ENCODE measurements at regions not wholly inside any gene's neighbourhood (a gene's known extent, or its start where the extent isn't known, plus 50 kb on each side); places are given as distances from the start of the nearest gene placed in this dataset.

DNA sequence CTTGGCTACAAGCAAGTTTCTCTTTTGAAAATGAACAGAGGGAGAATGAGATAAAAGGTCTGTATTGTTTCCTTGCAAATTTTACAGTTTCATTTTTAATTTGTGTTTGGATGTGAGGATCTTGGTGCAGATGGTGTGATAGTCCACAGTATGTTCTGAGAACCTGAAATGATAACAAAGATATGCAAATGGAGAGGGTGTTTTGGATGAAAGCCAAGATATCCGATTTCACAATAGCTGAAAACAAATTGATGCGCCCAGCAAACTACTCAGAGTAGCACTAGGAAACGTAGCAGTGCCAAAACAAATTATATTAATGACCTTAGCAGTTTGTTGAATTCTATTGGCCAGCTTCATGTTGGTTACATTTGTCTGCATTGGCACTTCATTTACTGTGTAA is 683.5 kb downstream of the TMEM182 start:
- Histone ChIP-seq H3K27ac (ENCODE audit: low read depth, low read length) (no peak overlapping the region), H3K9ac (ENCODE audit: extremely low read depth, low read length, poor library complexity, severe bottlenecking) (no peak overlapping the region), H3K4me1 (ENCODE audit: control insufficient read depth, insufficient read depth, low read length) (no peaks in the 10 kb centered on the region), H3K9me3 (ENCODE audit: control insufficient read depth, low read length) (no peaks in the 10 kb centered on the region), H3K27me3 (ENCODE audit: control insufficient read depth, insufficient read depth, low read length, poor library complexity, severe bottlenecking) (no peaks in the 10 kb centered on the region), H3K36me3 (ENCODE audit: control insufficient read depth, insufficient read depth, low read length) (no peaks in the 10 kb centered on the region), H3K4me3 (ENCODE audit: low read length) (no peak overlapping the region)
- H3K27me3 Mint-ChIP-seq (ENCODE audit: insufficient read depth) = no peaks in the 10 kb centered on the region
- 74 to 76% methylated on average over 3 of the region's 3 CpGs for WGBS, 2 experiments (ENCODE audit: insufficient coverage in 1 of 2, insufficient read length in 1 of 2)
- DNase-seq = no peak
- no peak overlapping the region for H3K27ac Mint-ChIP-seq
- no peaks in the 10 kb centered on the region for H3K36me3 Mint-ChIP-seq (ENCODE audit: low read depth)
- H3K9me3 Mint-ChIP-seq = no peaks in the 10 kb centered on the region
- H3K4me3 Mint-ChIP-seq = no peak overlapping the region
- H3K4me1 Mint-ChIP-seq = peaks cover 5% of the 10 kb centered on the region
- TF ChIP-seq CTCF (conservative IDR thresholded peaks at IDR 0.05) = no peak

DNA sequence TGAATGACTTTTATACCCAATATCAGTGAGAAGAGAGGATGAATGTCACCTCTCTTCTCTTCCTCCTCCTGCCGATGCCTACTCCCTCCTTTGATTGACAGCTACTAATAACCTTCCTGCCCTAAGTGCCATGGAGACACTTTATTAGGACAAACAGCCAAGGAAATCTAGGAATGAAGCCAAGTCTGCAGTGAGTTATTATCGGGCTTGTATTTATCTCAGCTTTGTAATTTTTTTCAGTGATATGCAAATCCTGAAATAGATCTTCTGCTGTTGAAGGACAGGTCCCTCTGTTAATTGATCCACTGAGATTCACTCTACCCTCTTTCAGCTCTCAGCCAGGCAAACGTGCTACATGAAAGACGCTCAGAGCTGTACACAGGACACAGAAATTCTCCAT is 686.7 kb downstream of the TMEM182 start:
- Histone ChIP-seq H3K4me3 (ENCODE audit: low read length) (no peak overlapping the region), H3K9me3 (ENCODE audit: control insufficient read depth, low read length) (no peaks in the 10 kb centered on the region), H3K27me3 (ENCODE audit: control insufficient read depth, insufficient read depth, low read length, poor library complexity, severe bottlenecking) (no peaks in the 10 kb centered on the region), H3K27ac (ENCODE audit: low read depth, low read length) (no peak overlapping the region), H3K9ac (ENCODE audit: extremely low read depth, low read length, poor library complexity, severe bottlenecking) (no peak overlapping the region), H3K36me3 (ENCODE audit: control insufficient read depth, insufficient read depth, low read length) (no peaks in the 10 kb centered on the region), H3K4me1 (ENCODE audit: control insufficient read depth, insufficient read depth, low read length) (no peaks in the 10 kb centered on the region)
- H3K36me3 Mint-ChIP-seq (ENCODE audit: low read depth) = no peaks in the 10 kb centered on the region
- no peaks in the 10 kb centered on the region for H3K27me3 Mint-ChIP-seq (ENCODE audit: insufficient read depth)
- DNase-seq = no peak
- no peak overlapping the region for H3K4me3 Mint-ChIP-seq
- no peak for TF ChIP-seq CTCF (conservative IDR thresholded peaks at IDR 0.05)
- peaks cover 5% of the 10 kb centered on the region for H3K4me1 Mint-ChIP-seq
- 73 to 86% methylated on average over 1 to 4 of the region's 4 CpGs for WGBS, 2 experiments (ENCODE audit: insufficient coverage in 1 of 2, insufficient read length in 1 of 2)
- no peak overlapping the region for H3K27ac Mint-ChIP-seq
- H3K9me3 Mint-ChIP-seq = no peaks in the 10 kb centered on the region

DNA sequence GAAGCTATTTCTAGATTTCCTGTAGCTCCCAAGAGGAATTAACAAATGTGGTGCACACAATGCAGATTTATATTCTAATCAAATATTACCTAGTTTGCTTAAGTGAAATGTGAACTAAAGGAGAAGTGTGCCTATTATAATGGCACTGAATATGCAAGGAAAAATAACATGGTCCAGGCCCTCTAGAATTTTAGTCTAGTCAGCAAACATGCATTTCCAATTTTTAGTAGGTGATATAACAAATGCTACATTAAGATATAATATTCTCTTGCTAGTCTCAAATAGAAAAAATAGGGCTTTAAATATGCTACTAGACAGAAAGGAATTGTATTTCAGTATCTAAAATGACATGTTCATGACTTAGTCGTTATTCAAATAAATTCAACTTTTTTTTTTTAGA is 689.5 kb downstream of the TMEM182 start:
- Mint-ChIP-seq H3K27me3 (ENCODE audit: insufficient read depth) (no peaks in the 10 kb centered on the region), H3K36me3 (ENCODE audit: low read depth) (no peaks in the 10 kb centered on the region), H3K4me3 (no peak overlapping the region), H3K9me3 (no peaks in the 10 kb centered on the region), H3K27ac (no peak overlapping the region), H3K4me1 (peaks cover 2% of the 10 kb centered on the region)
- Histone ChIP-seq H3K36me3 (ENCODE audit: control insufficient read depth, insufficient read depth, low read length) (no peaks in the 10 kb centered on the region), H3K4me1 (ENCODE audit: control insufficient read depth, insufficient read depth, low read length) (no peaks in the 10 kb centered on the region), H3K27me3 (ENCODE audit: control insufficient read depth, insufficient read depth, low read length, poor library complexity, severe bottlenecking) (no peaks in the 10 kb centered on the region), H3K4me3 (ENCODE audit: low read length) (no peak overlapping the region), H3K9ac (ENCODE audit: extremely low read depth, low read length, poor library complexity, severe bottlenecking) (no peak overlapping the region), H3K27ac (ENCODE audit: low read depth, low read length) (no peak overlapping the region), H3K9me3 (ENCODE audit: control insufficient read depth, low read length) (no peaks in the 10 kb centered on the region)
- DNase-seq = no peak
- TF ChIP-seq CTCF (conservative IDR thresholded peaks at IDR 0.05) = no peak
- WGBS, 2 experiments (ENCODE audit: insufficient coverage in 1 of 2, insufficient read length in 1 of 2) = 100% methylated on average over 1 of the region's 1 CpG

Measured in endodermal cell (in vitro differentiated cells).